HG03175 (cell line): ENCODE measurements at regions not wholly inside any gene's neighbourhood (a gene's known extent, or its start where the extent isn't known, plus 50 kb on each side); places are given as distances from the start of the nearest gene placed in this dataset.
"Not testable (repeated sequence)": the region's sequence is repeated elsewhere in the genome, so short reads cannot be mapped to it uniquely, and the experiment has no call there.

Experiments used
- ATAC-seq: cut with Tn5 transposase; IDR thresholded peaks from one replicate; pipeline ENCODE4 v1.9.1; 2021; ENCODE audit warnings: mild to moderate bottlenecking, moderate library complexity; ENCODE audit not compliant: unreplicated experiment

DNA sequence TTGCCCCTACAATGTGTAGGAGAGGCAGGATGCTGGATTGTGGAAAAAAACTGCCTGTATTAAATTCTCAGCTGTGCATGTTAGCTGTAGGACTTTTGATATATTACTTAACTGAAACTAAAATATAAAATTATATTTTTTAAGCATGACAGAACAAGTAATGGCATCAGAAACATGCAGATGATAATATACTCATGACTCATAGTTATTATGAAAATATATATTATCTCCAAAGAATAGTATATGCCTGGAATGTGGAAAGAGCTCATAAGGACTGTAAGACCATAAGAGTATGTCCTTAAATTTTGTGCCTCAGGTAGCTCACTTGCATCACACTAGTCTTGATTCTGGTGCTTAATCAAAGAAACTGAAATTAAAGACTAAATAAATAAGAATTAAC, 1100.6 kb downstream of the TECRL start:
- ATAC-seq = no peak

DNA sequence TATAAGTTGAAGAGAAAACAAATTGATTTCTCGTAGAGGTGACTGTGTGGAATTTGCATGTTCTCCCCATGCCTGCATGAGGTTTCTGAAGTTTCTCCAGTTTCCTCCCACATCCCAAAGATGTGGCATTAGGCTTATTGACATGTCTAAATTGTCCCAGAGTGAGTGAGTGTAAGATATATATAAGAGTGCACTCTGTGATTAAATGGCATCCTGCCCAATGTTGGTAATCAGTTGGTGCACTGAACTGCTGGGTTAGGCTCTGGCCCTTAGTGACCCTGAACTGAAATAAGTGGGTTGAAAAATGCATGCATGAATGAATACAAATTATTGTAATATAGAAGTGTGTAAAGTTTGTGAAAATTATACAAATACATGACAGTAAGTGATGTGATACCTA, 1106.5 kb downstream of the TECRL start:
- ATAC-seq = no peak

DNA sequence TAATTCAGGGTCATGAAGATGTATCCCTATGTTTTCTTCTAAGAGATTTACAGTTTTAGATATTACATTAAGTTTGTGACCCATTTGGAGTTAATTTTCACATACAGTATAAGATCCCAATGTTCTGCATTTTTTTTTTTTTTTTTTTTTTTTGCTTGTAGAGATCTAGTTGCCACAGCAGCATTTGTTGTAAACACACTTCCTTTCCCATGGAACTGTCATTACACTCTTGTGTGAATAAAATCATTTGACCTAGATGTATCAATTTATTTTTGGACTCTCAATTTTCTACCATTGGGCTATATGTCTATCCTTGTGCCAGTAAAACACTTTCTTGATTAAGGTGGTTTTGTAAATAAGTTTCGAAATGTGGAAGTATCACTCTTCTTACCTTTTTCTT, 1107.2 kb downstream of the TECRL start:
- no peak for ATAC-seq

DNA sequence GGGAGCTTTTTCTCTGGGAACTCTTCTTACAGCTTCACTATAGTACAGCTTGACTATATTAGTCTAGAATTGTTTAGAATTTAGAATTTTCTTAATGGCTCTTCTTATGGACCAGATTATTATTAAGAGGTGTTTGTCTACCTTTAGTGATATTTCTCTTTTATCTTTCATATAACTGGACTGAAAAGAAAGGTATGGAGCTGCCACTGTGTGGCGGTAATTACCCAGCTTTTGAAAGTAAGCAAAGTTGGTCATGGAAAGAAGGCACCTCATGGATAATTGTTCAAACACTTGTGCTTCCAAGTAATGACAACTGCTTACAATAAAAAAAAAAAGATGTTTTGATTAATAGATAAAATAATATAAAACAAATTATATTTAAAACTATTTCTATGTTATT, 1112.5 kb downstream of the TECRL start:
- ATAC-seq = no peak

GRCh38 chr4:63275491-63275890, 1133.8 kb downstream of the TECRL start:
- ATAC-seq = no peak

GRCh38 chr4:63269156-63269555, 1140.1 kb downstream of the TECRL start:
- no peak for ATAC-seq

DNA sequence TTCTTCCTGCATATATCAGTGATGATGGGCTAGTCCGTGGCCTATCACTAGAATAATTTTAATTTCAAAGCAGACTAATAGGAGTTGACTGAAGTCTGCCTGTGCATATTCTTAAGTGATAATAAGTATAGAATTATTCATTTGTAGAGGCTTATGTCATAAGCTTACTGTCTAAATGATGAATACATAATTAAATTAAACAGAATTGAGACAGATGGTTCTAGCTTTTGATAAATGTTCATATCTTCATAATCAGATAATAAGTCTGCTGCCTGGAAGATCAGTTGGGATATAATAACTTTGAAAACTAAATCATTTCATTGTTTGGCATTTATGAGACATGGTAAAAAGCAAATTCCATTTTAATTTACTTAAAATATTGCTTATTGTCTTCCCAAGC, 1175.6 kb downstream of the TECRL start:
- no peak for ATAC-seq

- no peak for ATAC-seq
These were observed 1177.2 kb downstream of the TECRL start for GRCh38 chr4:63232058-63232457.

GRCh38 chr4:63226229-63226628, 1183.0 kb downstream of the TECRL start:
- ATAC-seq = no peak

GRCh38 chr4:63222466-63222865, 1186.8 kb downstream of the TECRL start:
- ATAC-seq = no peak

GRCh38 chr4:63221477-63221876, 1187.8 kb downstream of the TECRL start:
- no peak for ATAC-seq

- ATAC-seq = no peak
These were observed 1190.4 kb downstream of the TECRL start for GRCh38 chr4:63218856-63219255.

GRCh38 chr4:63214076-63214475, 1195.2 kb downstream of the TECRL start:
- no peak for ATAC-seq

GRCh38 chr4:63211776-63212479, 1197.3 kb downstream of the TECRL start:
- no peak for ATAC-seq

GRCh38 chr4:63211375-63211774, 1197.9 kb downstream of the TECRL start:
- ATAC-seq = no peak

GRCh38 chr4:63193029-63193428, 1216.2 kb downstream of the TECRL start:
- not testable (repeated sequence) for ATAC-seq

- ATAC-seq = no peak
These were observed 1237.9 kb downstream of the TECRL start for GRCh38 chr4:63171341-63171740.

- no peak for ATAC-seq
These were observed 1238.3 kb downstream of the TECRL start for GRCh38 chr4:63170923-63171322.

- ATAC-seq = no peak
These were observed 1239.4 kb downstream of the TECRL start for GRCh38 chr4:63169836-63170235.

GRCh38 chr4:63155561-63155960, 1253.7 kb downstream of the TECRL start:
- ATAC-seq = no peak

GRCh38 chr4:63123441-63123840, 1285.8 kb downstream of the TECRL start:
- no peak for ATAC-seq

GRCh38 chr4:63122955-63123354, 1286.3 kb downstream of the TECRL start:
- ATAC-seq = no peak

- no peak for ATAC-seq
These were observed 1302.7 kb downstream of the TECRL start for GRCh38 chr4:63106600-63106999.
